GM13977 (cell line): ENCODE measurements at regions not wholly inside any gene's neighbourhood (a gene's known extent, or its start where the extent isn't known, plus 50 kb on each side); places are given as distances from the start of the nearest gene placed in this dataset.

Experiments used
- DNase-seq: peaks from one replicate; pipeline ENCODE4 v3.0.0; 2012; ENCODE audit warnings: low spot score
- in situ Hi-C: fragments of 300-500 bp; cut with MboI; formaldehyde crosslinking; loops from one replicate; pipeline ENCODE4 v1.12.0; 2022; ENCODE audit warnings: low sequenced_read_pairs, low pct_unique_long_range_greater_than_20kb, mixed read lengths, inconsistent platforms; ENCODE audit not compliant: unreplicated experiment
- TF ChIP-seq, protein P1 (sequence below): IDR thresholded peaks from 2 replicates; pipeline ENCODE4 v1.5.1; 2012; ENCODE audit warnings: mild to moderate bottlenecking, control low read depth; ENCODE audit not compliant: insufficient read depth; ENCODE audit errors: extremely low read depth, missing control alignments

DNA sequence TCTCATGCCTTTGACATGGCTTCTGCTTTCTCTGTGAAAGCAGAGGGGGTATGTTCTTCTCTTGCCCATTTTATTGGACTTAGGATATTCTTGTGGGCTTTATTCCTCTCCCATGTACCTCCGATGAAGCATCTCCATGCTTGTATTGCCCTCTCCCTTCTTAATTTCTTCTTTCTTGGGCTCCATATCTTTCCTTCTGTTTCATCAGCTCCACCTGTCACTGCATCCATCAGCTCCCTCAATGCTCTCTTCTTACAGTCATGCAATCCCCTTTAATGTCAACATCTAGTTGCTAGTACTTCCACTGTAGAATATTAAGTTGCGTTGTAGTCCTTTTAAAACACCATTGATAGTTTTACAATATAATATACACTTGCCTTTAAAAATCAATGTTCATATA is 257.6 kb downstream of the GPAT3 start:
- in situ Hi-C loops, result no loop called here
- no peak for DNase-seq
- TF ChIP-seq, protein P1, sequence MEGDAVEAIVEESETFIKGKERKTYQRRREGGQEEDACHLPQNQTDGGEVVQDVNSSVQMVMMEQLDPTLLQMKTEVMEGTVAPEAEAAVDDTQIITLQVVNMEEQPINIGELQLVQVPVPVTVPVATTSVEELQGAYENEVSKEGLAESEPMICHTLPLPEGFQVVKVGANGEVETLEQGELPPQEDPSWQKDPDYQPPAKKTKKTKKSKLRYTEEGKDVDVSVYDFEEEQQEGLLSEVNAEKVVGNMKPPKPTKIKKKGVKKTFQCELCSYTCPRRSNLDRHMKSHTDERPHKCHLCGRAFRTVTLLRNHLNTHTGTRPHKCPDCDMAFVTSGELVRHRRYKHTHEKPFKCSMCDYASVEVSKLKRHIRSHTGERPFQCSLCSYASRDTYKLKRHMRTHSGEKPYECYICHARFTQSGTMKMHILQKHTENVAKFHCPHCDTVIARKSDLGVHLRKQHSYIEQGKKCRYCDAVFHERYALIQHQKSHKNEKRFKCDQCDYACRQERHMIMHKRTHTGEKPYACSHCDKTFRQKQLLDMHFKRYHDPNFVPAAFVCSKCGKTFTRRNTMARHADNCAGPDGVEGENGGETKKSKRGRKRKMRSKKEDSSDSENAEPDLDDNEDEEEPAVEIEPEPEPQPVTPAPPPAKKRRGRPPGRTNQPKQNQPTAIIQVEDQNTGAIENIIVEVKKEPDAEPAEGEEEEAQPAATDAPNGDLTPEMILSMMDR, result no peak

DNA sequence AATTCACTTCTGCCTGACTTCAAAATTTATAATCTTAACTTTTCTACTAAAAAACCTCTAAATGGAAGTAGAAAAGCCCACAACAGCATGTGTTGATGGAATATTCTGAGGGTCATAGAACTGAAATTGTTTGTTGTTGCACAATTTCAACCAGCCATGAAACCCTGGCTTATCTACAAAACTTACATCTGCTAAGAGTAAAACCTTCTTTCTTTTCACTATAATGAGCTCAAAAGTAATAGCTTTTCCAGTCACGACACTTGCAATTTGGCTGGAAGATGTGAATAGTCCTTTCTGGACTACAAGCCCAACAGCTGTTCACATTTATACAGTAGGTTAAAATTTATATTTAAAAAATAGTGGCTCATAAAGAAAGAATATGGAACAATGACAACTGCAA is 250.0 kb downstream of the GPAT3 start:
- DNase-seq, result no peak
- TF ChIP-seq, protein P1, result no peak
- in situ Hi-C loops, result no loop called here

GRCh38 chr4:83783215-83783614 is 247.3 kb downstream of the GPAT3 start:
- TF ChIP-seq, protein P1, result no peak
- in situ Hi-C loops, result no loop called here
- DNase-seq, result no peak

DNA sequence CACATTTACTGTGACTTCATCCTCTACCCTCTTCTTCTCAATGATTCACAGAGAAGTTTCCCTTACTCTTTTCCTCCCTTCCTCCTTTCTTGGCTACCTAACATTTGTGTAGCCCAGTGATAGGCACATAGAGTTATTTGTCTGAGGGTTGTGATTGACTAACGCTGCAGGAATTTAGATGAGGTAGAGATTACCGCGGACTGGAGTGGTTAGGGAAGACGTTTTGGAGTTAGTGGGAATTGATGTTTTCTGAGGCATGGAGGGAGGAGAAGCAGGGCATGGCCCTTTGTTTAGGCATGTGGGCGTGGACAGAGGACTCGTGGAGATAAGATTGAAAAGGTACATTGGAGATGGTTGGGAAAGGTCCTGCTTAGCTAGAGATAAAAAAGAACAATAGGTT is 246.7 kb downstream of the GPAT3 start:
- in situ Hi-C loops, result no loop called here
- TF ChIP-seq, protein P1, result no peak
- no peak for DNase-seq

DNA sequence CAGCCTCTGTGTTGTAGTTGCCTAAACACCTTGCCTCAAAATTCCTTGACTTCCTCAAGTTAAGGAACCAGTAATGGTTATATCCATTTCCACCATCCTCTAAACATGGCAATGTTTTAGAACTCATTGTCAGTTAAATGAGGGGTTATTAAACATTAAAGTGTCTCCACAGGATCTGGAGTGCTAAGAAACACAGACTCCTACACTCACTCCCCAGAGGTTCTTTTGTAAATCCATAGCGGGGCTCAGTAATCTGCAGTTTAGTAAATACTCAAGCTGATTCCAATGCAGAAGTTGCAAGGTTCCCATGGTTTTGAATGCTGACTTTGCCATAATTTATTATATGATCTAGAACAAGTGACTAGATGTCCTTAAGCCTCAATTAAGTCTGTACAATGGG is 245.5 kb downstream of the GPAT3 start:
- in situ Hi-C loops, result no loop called here
- no peak for DNase-seq
- TF ChIP-seq, protein P1, result no peak

DNA sequence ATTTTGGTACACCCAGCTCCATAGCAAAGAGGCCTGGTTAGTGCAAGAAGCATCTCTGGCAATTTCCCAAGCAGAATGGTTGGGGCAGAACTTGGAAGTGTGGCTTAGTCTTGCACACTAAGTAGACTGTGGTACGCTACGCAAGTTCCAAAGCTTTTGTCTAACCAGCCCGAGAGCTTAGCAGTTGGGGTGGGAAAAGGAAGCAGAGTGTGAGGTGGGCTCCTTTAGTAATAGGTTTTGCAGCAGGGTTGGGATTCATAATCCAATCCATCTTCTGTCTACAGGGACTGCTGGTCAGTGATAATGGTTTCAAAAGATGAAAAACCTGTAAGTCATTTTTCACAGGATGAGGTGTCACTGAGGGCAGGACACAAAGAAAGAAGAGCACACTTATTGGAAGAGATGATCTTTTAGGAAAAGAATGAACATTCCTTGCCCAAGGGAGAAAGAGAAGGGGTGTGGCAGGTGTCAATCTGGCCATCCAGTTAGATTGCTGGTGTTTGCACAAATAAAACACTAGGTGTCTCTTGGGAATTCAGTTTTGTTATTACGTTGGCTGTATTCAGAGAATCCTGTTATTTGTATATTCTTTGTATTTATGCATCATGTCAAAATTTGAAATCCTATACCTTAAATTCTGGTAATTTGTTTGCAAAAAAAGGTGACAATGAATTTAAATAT is 244.3 kb downstream of the GPAT3 start:
- in situ Hi-C loops, result no loop called here
- TF ChIP-seq, protein P1, result no peak
- DNase-seq, result no peak
